ENCODE measurements at regions not wholly inside any gene's neighbourhood (a gene's known extent, or its start where the extent isn't known, plus 50 kb on each side); places are given as distances from the start of the nearest gene placed in this dataset.

GRCh38 chr10:117664288-117664687 is 121.7 kb downstream of the EMX2 start:
- H3K27ac Mint-ChIP-seq = no peak overlapping the region
- no peak for ATAC-seq
- ChIA-PET POLR2A (no interaction called here), CTCF (no interaction called here)
- no peaks in the 10 kb centered on the region for H3K9me3 Mint-ChIP-seq (ENCODE audit: insufficient read depth)
- no peaks in the 10 kb centered on the region for H3K4me1 Mint-ChIP-seq (ENCODE audit: low read depth)
- peaks cover 4% of the 10 kb centered on the region for H3K27me3 Mint-ChIP-seq (ENCODE audit: low read depth)
- H3K36me3 Mint-ChIP-seq (ENCODE audit: low read depth) = no peaks in the 10 kb centered on the region
- H3K4me3 Mint-ChIP-seq = no peak overlapping the region
- DNase-seq = peak; percentile 12

GRCh38 chr10:117666166-117666565 is 123.6 kb downstream of the EMX2 start:
- no peaks in the 10 kb centered on the region for H3K9me3 Mint-ChIP-seq (ENCODE audit: insufficient read depth)
- ATAC-seq = no peak

GRCh38 chr10:117666965-117667364 is 124.4 kb downstream of the EMX2 start:
- ATAC-seq = no peak
- CTCF ChIA-PET = no interaction called here

More at GRCh38 chr10:117666166-117666565, 123.6 kb downstream of the EMX2 start:
- no peak for DNase-seq
- Mint-ChIP-seq H3K36me3 (ENCODE audit: low read depth) (no peaks in the 10 kb centered on the region), H3K4me1 (ENCODE audit: low read depth) (no peaks in the 10 kb centered on the region), H3K4me3 (no peak overlapping the region), H3K27me3 (ENCODE audit: low read depth) (no peaks in the 10 kb centered on the region), H3K27ac (no peak overlapping the region)
- ChIA-PET CTCF (no interaction called here), POLR2A (no interaction called here)

GRCh38 chr10:117667831-117668230 is 125.3 kb downstream of the EMX2 start:
- ATAC-seq (no peak), DNase-seq (no peak)
- Mint-ChIP-seq H3K27ac (no peak overlapping the region), H3K36me3 (ENCODE audit: low read depth) (no peaks in the 10 kb centered on the region), H3K4me3 (no peak overlapping the region), H3K9me3 (ENCODE audit: insufficient read depth) (no peaks in the 10 kb centered on the region), H3K4me1 (ENCODE audit: low read depth) (no peaks in the 10 kb centered on the region), H3K27me3 (ENCODE audit: low read depth) (no peaks in the 10 kb centered on the region)
- ChIA-PET POLR2A (no interaction called here), CTCF (no interaction called here)

More at GRCh38 chr10:117666965-117667364, 124.4 kb downstream of the EMX2 start:
- no peaks in the 10 kb centered on the region for H3K4me1 Mint-ChIP-seq (ENCODE audit: low read depth)
- POLR2A ChIA-PET = no interaction called here
- DNase-seq = no peak
- no peak overlapping the region for H3K4me3 Mint-ChIP-seq
- no peaks in the 10 kb centered on the region for H3K36me3 Mint-ChIP-seq (ENCODE audit: low read depth)
- H3K27me3 Mint-ChIP-seq (ENCODE audit: low read depth) = no peaks in the 10 kb centered on the region
- H3K27ac Mint-ChIP-seq = no peak overlapping the region
- no peaks in the 10 kb centered on the region for H3K9me3 Mint-ChIP-seq (ENCODE audit: insufficient read depth)

GRCh38 chr10:117668327-117669008 is 125.9 kb downstream of the EMX2 start:
- CTCF ChIA-PET = no interaction called here
- DNase-seq (no peak), ATAC-seq (no peak)
- Mint-ChIP-seq H3K27ac (no peak overlapping the region), H3K9me3 (ENCODE audit: insufficient read depth) (no peaks in the 10 kb centered on the region), H3K4me1 (ENCODE audit: low read depth) (no peaks in the 10 kb centered on the region), H3K36me3 (ENCODE audit: low read depth) (no peaks in the 10 kb centered on the region), H3K27me3 (ENCODE audit: low read depth) (no peaks in the 10 kb centered on the region), H3K4me3 (no peak overlapping the region)
- POLR2A ChIA-PET = no interaction called here

- Mint-ChIP-seq H3K36me3 (ENCODE audit: low read depth) (no peaks in the 10 kb centered on the region), H3K4me1 (ENCODE audit: low read depth) (no peaks in the 10 kb centered on the region), H3K9me3 (ENCODE audit: insufficient read depth) (no peaks in the 10 kb centered on the region), H3K4me3 (no peak overlapping the region), H3K27ac (no peak overlapping the region), H3K27me3 (ENCODE audit: low read depth) (no peaks in the 10 kb centered on the region)
- CTCF ChIA-PET = no interaction called here
- DNase-seq = no peak
- POLR2A ChIA-PET = no interaction called here
- no peak for ATAC-seq
Measured at GRCh38 chr10:117669122-117669521, 126.6 kb downstream of the EMX2 start.

GRCh38 chr10:117670116-117670904 is 127.8 kb downstream of the EMX2 start:
- DNase-seq = no peak
- Mint-ChIP-seq H3K27me3 (ENCODE audit: low read depth) (no peaks in the 10 kb centered on the region), H3K4me1 (ENCODE audit: low read depth) (no peaks in the 10 kb centered on the region), H3K9me3 (ENCODE audit: insufficient read depth) (no peaks in the 10 kb centered on the region), H3K4me3 (no peak overlapping the region), H3K36me3 (ENCODE audit: low read depth) (no peaks in the 10 kb centered on the region), H3K27ac (no peak overlapping the region)
- CTCF ChIA-PET = no interaction called here
- POLR2A ChIA-PET = no interaction called here
- no peak for ATAC-seq

GRCh38 chr10:117673230-117674010 is 130.9 kb downstream of the EMX2 start:
- ATAC-seq = no peak
- no peak overlapping the region for H3K27ac Mint-ChIP-seq
- no peaks in the 10 kb centered on the region for H3K36me3 Mint-ChIP-seq (ENCODE audit: low read depth)

GRCh38 chr10:117674201-117674600 is 131.7 kb downstream of the EMX2 start:
- H3K9me3 Mint-ChIP-seq (ENCODE audit: insufficient read depth) = no peaks in the 10 kb centered on the region
- ChIA-PET CTCF (no interaction called here), POLR2A (no interaction called here)
- no peak for DNase-seq
- no peak for ATAC-seq
- no peaks in the 10 kb centered on the region for H3K36me3 Mint-ChIP-seq (ENCODE audit: low read depth)
- H3K4me3 Mint-ChIP-seq = no peak overlapping the region
- no peaks in the 10 kb centered on the region for H3K4me1 Mint-ChIP-seq (ENCODE audit: low read depth)
- H3K27ac Mint-ChIP-seq = no peak overlapping the region
- H3K27me3 Mint-ChIP-seq (ENCODE audit: low read depth) = peaks cover 5% of the 10 kb centered on the region

More at GRCh38 chr10:117673230-117674010, 130.9 kb downstream of the EMX2 start:
- DNase-seq = no peak
- H3K4me1 Mint-ChIP-seq (ENCODE audit: low read depth) = no peaks in the 10 kb centered on the region
- CTCF ChIA-PET = no interaction called here
- no peaks in the 10 kb centered on the region for H3K9me3 Mint-ChIP-seq (ENCODE audit: insufficient read depth)
- no peak overlapping the region for H3K4me3 Mint-ChIP-seq
- H3K27me3 Mint-ChIP-seq (ENCODE audit: low read depth) = peaks cover 5% of the 10 kb centered on the region
- POLR2A ChIA-PET = no interaction called here

GRCh38 chr10:117674646-117675045 is 132.1 kb downstream of the EMX2 start:
- CTCF ChIA-PET = no interaction called here

GRCh38 chr10:117675514-117676055 is 133.0 kb downstream of the EMX2 start:
- no peak overlapping the region for H3K27ac Mint-ChIP-seq
- no peaks in the 10 kb centered on the region for H3K36me3 Mint-ChIP-seq (ENCODE audit: low read depth)
- ChIA-PET POLR2A (no interaction called here), CTCF (no interaction called here)
- no peak overlapping the region for H3K4me3 Mint-ChIP-seq
- H3K4me1 Mint-ChIP-seq (ENCODE audit: low read depth) = no peaks in the 10 kb centered on the region
- H3K9me3 Mint-ChIP-seq (ENCODE audit: insufficient read depth) = no peaks in the 10 kb centered on the region
- DNase-seq (no peak), ATAC-seq (no peak)
- peaks cover 5% of the 10 kb centered on the region for H3K27me3 Mint-ChIP-seq (ENCODE audit: low read depth)

More at GRCh38 chr10:117674646-117675045, 132.1 kb downstream of the EMX2 start:
- ATAC-seq = no peak
- H3K27ac Mint-ChIP-seq = no peak overlapping the region
- H3K36me3 Mint-ChIP-seq (ENCODE audit: low read depth) = no peaks in the 10 kb centered on the region
- no peaks in the 10 kb centered on the region for H3K9me3 Mint-ChIP-seq (ENCODE audit: insufficient read depth)
- no peak for DNase-seq
- H3K27me3 Mint-ChIP-seq (ENCODE audit: low read depth) = peaks cover 5% of the 10 kb centered on the region
- POLR2A ChIA-PET = no interaction called here
- no peaks in the 10 kb centered on the region for H3K4me1 Mint-ChIP-seq (ENCODE audit: low read depth)
- H3K4me3 Mint-ChIP-seq = no peak overlapping the region

GRCh38 chr10:117677239-117677638 is 134.7 kb downstream of the EMX2 start:
- ChIA-PET POLR2A (no interaction called here), CTCF (no interaction called here)
- Mint-ChIP-seq H3K27ac (no peak overlapping the region), H3K9me3 (ENCODE audit: insufficient read depth) (no peaks in the 10 kb centered on the region), H3K36me3 (ENCODE audit: low read depth) (no peaks in the 10 kb centered on the region), H3K4me1 (ENCODE audit: low read depth) (no peaks in the 10 kb centered on the region), H3K27me3 (ENCODE audit: low read depth) (peaks cover 5% of the 10 kb centered on the region), H3K4me3 (no peak overlapping the region)
- ATAC-seq (no peak), DNase-seq (no peak)
